GM23248 (cell line): ENCODE measurements at regions not wholly inside any gene's neighbourhood (a gene's known extent, or its start where the extent isn't known, plus 50 kb on each side); places are given as distances from the start of the nearest gene placed in this dataset.
"Not testable (repeated sequence)": the region's sequence is repeated elsewhere in the genome, so short reads cannot be mapped to it uniquely, and the experiment has no call there.

Experiments used
- EZH2 ChIP-seq: fragments of 200-600 bp; sonication (generic); IDR thresholded peaks from 2 replicates; pipeline ENCODE4 v1.6.1; 2018; ENCODE audit warnings: antibody characterized with exemption, mild to moderate bottlenecking; ENCODE audit not compliant: insufficient read depth, poor library complexity, severe bottlenecking
- EZH2phosphoT487 ChIP-seq: fragments of 200-600 bp; sonication (generic); IDR thresholded peaks from 2 replicates; pipeline ENCODE4 v1.6.1; 2018; ENCODE audit warnings: antibody characterized with exemption, moderate library complexity, mild to moderate bottlenecking, low read depth; ENCODE audit not compliant: insufficient read depth

- TF ChIP-seq EZH2, EZH2phosphoT487: not testable (repeated sequence)
These were observed 111.5 kb upstream of the FIBIN start for GRCh38 chr11:26882363-26882880.
